Calu3 (cell line): ENCODE measurements at regions not wholly inside any gene's neighbourhood (a gene's known extent, or its start where the extent isn't known, plus 50 kb on each side); places are given as distances from the start of the nearest gene placed in this dataset.
"Not testable (repeated sequence)": the region's sequence is repeated elsewhere in the genome, so short reads cannot be mapped to it uniquely, and the experiment has no call there.

Experiments
- BruUV-seq: library from RNA; stranded (reverse); fragments of 400-500 nt; replicated peaks from 2 replicates; lab custom pipeline; 2021; lab: Mats Ljungman, UMichigan
- CTCF ChIA-PET: fragments of 300-600 bp; sonication (Branson Sonifier 250); formaldehyde crosslinking; loops from one replicate; lab custom pipeline; 2022; ENCODE audit warnings: antibody characterized with exemption; lab: Charles Lee
- DNase-seq: peaks from one replicate; pipeline ENCODE4 v3.0.0; 2022
- H3K27ac Mint-ChIP-seq: one replicate; pipeline ENCODE4 v1.8.0; 2022; ENCODE audit warnings: mixed read lengths; ENCODE audit not compliant: unreplicated experiment
- H3K27me3 Mint-ChIP-seq: one replicate; pipeline ENCODE4 v1.8.0; 2022; ENCODE audit warnings: mixed read lengths; ENCODE audit not compliant: unreplicated experiment
- H3K36me3 Mint-ChIP-seq: one replicate; pipeline ENCODE4 v1.8.0; 2022; ENCODE audit warnings: mild to moderate bottlenecking, moderate library complexity, mixed read lengths; ENCODE audit not compliant: insufficient read depth, unreplicated experiment
- H3K4me1 Mint-ChIP-seq: one replicate; pipeline ENCODE4 v1.8.0; 2022; ENCODE audit warnings: mild to moderate bottlenecking, low read depth, mixed read lengths; ENCODE audit not compliant: unreplicated experiment
- H3K4me3 Mint-ChIP-seq: one replicate; pipeline ENCODE4 v1.8.0; 2022; ENCODE audit warnings: mild to moderate bottlenecking, low read depth, moderate library complexity, mixed read lengths; ENCODE audit not compliant: unreplicated experiment
- H3K9me3 Mint-ChIP-seq: one replicate; pipeline ENCODE4 v1.8.0; 2022; ENCODE audit warnings: low read depth, mixed read lengths; ENCODE audit not compliant: unreplicated experiment
- CTCF ChIP-seq: fragments of 200-600 bp; IDR thresholded peaks from one replicate; pipeline ENCODE4 v1.8.0; 2022; ENCODE audit warnings: antibody characterized with exemption; ENCODE audit not compliant: unreplicated experiment
- intact Hi-C: fragments of 100-400 bp; cut with micrococcal nuclease; formaldehyde crosslinking; loops from one replicate; pipeline ENCODE4 v1.10.0; 2022; ENCODE audit not compliant: unreplicated experiment

- no peak overlapping the region for H3K27ac Mint-ChIP-seq
- intact Hi-C loops, result no loop called here
- no peaks in the 10 kb centered on the region for H3K36me3 Mint-ChIP-seq
- CTCF ChIA-PET, result no interaction called here
- no TSS peak for BruUV-seq
- no peaks in the 10 kb centered on the region for H3K27me3 Mint-ChIP-seq
- TF ChIP-seq CTCF, result no peak
- H3K9me3 Mint-ChIP-seq, result no peaks in the 10 kb centered on the region
- DNase-seq, result no peak
- H3K4me3 Mint-ChIP-seq, result no peak overlapping the region
- no peaks in the 10 kb centered on the region for H3K4me1 Mint-ChIP-seq
These were observed 528.0 kb downstream of the STK39 start for GRCh38 chr2:167719410-167719809.

GRCh38 chr2:167718560-167718959 lies 528.8 kb downstream of the STK39 start:
- BruUV-seq, result no TSS peak
- no peak for TF ChIP-seq CTCF
- intact Hi-C loops, result no loop called here
- no peak for DNase-seq
- no peaks in the 10 kb centered on the region for H3K27me3 Mint-ChIP-seq
- H3K9me3 Mint-ChIP-seq, result no peaks in the 10 kb centered on the region
- CTCF ChIA-PET, result no interaction called here
- no peak overlapping the region for H3K27ac Mint-ChIP-seq
- H3K4me1 Mint-ChIP-seq, result no peaks in the 10 kb centered on the region
- no peaks in the 10 kb centered on the region for H3K36me3 Mint-ChIP-seq
- H3K4me3 Mint-ChIP-seq, result no peak overlapping the region

GRCh38 chr2:167715932-167716331 lies 531.5 kb downstream of the STK39 start:
- no peak overlapping the region for H3K27ac Mint-ChIP-seq
- no TSS peak for BruUV-seq
- H3K36me3 Mint-ChIP-seq, result no peaks in the 10 kb centered on the region
- H3K4me3 Mint-ChIP-seq, result no peak overlapping the region
- no peak for DNase-seq
- intact Hi-C loops, result no loop called here
- no peaks in the 10 kb centered on the region for H3K27me3 Mint-ChIP-seq
- CTCF ChIA-PET, result no interaction called here
- no peak for TF ChIP-seq CTCF
- H3K4me1 Mint-ChIP-seq, result no peaks in the 10 kb centered on the region
- H3K9me3 Mint-ChIP-seq, result peaks cover 3% of the 10 kb centered on the region

GRCh38 chr2:167715498-167715897 lies 531.9 kb downstream of the STK39 start:
- intact Hi-C loops, H3K4me1 Mint-ChIP-seq, DNase-seq, H3K9me3 Mint-ChIP-seq, H3K4me3 Mint-ChIP-seq, H3K27ac Mint-ChIP-seq, BruUV-seq, H3K27me3 Mint-ChIP-seq, CTCF ChIA-PET, H3K36me3 Mint-ChIP-seq: not testable (repeated sequence)

GRCh38 chr2:167712275-167712674 lies 535.1 kb downstream of the STK39 start:
- BruUV-seq, result no TSS peak
- Mint-ChIP-seq H3K36me3 (no peaks in the 10 kb centered on the region), H3K9me3 (peaks cover 4% of the 10 kb centered on the region), H3K27me3 (no peaks in the 10 kb centered on the region), H3K4me3 (no peak overlapping the region), H3K27ac (no peak overlapping the region), H3K4me1 (no peaks in the 10 kb centered on the region)
- DNase-seq, result no peak
- TF ChIP-seq CTCF, result no peak
- intact Hi-C loops, result no loop called here
- CTCF ChIA-PET, result no interaction called here
